ENCODE measurements at regions not wholly inside any gene's neighbourhood (a gene's known extent, or its start where the extent isn't known, plus 50 kb on each side); places are given as distances from the start of the nearest gene placed in this dataset.

GRCh38 chr22:22368516-22368915 is 123.9 kb downstream of the VPREB1 start:
- H3K4me3 ChIP-seq (replicated peaks in 1 of 3; ENCODE audit: insufficient read depth in 1 of 3, low read depth in 2 of 3, low read length in 3 of 3) = no peak overlapping the region
- FAIRE-seq = no peak
- in situ Hi-C loops (cut with HindIII; ENCODE audit: extremely low pct_ligation_motif_present, low pct_unique_long_range_greater_than_20kb) (no loop called here), intact Hi-C loops (cut with micrococcal nuclease; ENCODE audit: unreplicated experiment) (no loop called here)
- no peak overlapping the region for H3K4me2 ChIP-seq (ENCODE audit: low read depth, low read length)
- no peaks in the 10 kb centered on the region for H3K79me2 ChIP-seq (ENCODE audit: insufficient read depth, low read length)
- H4K20me1 ChIP-seq (ENCODE audit: insufficient read depth, low read length) = no peaks in the 10 kb centered on the region
- no peaks in the 10 kb centered on the region for H3K4me1 ChIP-seq (ENCODE audit: insufficient read depth, low read length)
- no peak overlapping the region for H3K9ac ChIP-seq (ENCODE audit: insufficient read depth, low read depth, low read length)
- no peaks in the 10 kb centered on the region for H3K9me3 ChIP-seq (ENCODE audit: low read length)
- H3K36me3 ChIP-seq (replicated peaks in 1 of 2; ENCODE audit: control insufficient read depth in 1 of 2, insufficient read depth in 2 of 2, low read length in 2 of 2) = no peaks in the 10 kb centered on the region
- H3K27me3 ChIP-seq (ENCODE audit: control insufficient read depth in 1 of 2, insufficient read depth in 2 of 2, low read length in 2 of 2) = peaks cover 0 to 20% of the 10 kb centered on the region in 2 experiments; a peak in 3 of 5 replicates
- no peak overlapping the region for H3K27ac ChIP-seq (ENCODE audit: extremely low read length, insufficient read depth, low read length)
- DNase-seq (ENCODE audit: low spot score) = no peak
- H2AFZ ChIP-seq (ENCODE audit: low read length) = no peak overlapping the region
- ATAC-seq = no peak
- 0% methylated on average over 2 of the region's 2 CpGs for WGBS (ENCODE audit: low lambda C conversion rate)
- no TSS peak for BruUV-seq (replicated peaks)
- POLR2A ChIA-PET = interaction anchor here (0.6 kb wide), 1 partner anchor 130 kb away, joined by 3 read pairs; no protein-coding TSS in a partner anchor
- CTCF ChIA-PET (ENCODE audit: low intra/inter-chr PET ratio, low total read pairs) = no interaction called here
- TF ChIP-seq, protein P1, sequence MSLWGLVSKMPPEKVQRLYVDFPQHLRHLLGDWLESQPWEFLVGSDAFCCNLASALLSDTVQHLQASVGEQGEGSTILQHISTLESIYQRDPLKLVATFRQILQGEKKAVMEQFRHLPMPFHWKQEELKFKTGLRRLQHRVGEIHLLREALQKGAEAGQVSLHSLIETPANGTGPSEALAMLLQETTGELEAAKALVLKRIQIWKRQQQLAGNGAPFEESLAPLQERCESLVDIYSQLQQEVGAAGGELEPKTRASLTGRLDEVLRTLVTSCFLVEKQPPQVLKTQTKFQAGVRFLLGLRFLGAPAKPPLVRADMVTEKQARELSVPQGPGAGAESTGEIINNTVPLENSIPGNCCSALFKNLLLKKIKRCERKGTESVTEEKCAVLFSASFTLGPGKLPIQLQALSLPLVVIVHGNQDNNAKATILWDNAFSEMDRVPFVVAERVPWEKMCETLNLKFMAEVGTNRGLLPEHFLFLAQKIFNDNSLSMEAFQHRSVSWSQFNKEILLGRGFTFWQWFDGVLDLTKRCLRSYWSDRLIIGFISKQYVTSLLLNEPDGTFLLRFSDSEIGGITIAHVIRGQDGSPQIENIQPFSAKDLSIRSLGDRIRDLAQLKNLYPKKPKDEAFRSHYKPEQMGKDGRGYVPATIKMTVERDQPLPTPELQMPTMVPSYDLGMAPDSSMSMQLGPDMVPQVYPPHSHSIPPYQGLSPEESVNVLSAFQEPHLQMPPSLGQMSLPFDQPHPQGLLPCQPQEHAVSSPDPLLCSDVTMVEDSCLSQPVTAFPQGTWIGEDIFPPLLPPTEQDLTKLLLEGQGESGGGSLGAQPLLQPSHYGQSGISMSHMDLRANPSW (CRISPR knock-in tag; IDR thresholded peaks at IDR 0.05; ENCODE audit: borderline replicate concordance) = no peak
- TF ChIP-seq TFE3 (CRISPR knock-in tag; IDR thresholded peaks at IDR 0.05) (no peak), ZNF124 (CRISPR knock-in tag; IDR thresholded peaks at IDR 0.05) (no peak), ZBTB2 (CRISPR knock-in tag; IDR thresholded peaks at IDR 0.05; ENCODE audit: low read depth) (no peak), ZNF616 (CRISPR knock-in tag; IDR thresholded peaks at IDR 0.05; ENCODE audit: low read depth) (no peak), FUBP1 (CRISPR knock-in tag; IDR thresholded peaks at IDR 0.05; ENCODE audit: borderline replicate concordance) (no peak), MYPOP (CRISPR knock-in tag; IDR thresholded peaks at IDR 0.05) (no peak), SRSF1 (optimal IDR thresholded peaks at IDR 0.05; ENCODE audit: low read depth, low read length) (no peak), POLR2AphosphoS2 (IDR thresholded peaks at IDR 0.05; ENCODE audit: low read depth, low read length) (no peak)
- TF ChIP-seq, protein P2, sequence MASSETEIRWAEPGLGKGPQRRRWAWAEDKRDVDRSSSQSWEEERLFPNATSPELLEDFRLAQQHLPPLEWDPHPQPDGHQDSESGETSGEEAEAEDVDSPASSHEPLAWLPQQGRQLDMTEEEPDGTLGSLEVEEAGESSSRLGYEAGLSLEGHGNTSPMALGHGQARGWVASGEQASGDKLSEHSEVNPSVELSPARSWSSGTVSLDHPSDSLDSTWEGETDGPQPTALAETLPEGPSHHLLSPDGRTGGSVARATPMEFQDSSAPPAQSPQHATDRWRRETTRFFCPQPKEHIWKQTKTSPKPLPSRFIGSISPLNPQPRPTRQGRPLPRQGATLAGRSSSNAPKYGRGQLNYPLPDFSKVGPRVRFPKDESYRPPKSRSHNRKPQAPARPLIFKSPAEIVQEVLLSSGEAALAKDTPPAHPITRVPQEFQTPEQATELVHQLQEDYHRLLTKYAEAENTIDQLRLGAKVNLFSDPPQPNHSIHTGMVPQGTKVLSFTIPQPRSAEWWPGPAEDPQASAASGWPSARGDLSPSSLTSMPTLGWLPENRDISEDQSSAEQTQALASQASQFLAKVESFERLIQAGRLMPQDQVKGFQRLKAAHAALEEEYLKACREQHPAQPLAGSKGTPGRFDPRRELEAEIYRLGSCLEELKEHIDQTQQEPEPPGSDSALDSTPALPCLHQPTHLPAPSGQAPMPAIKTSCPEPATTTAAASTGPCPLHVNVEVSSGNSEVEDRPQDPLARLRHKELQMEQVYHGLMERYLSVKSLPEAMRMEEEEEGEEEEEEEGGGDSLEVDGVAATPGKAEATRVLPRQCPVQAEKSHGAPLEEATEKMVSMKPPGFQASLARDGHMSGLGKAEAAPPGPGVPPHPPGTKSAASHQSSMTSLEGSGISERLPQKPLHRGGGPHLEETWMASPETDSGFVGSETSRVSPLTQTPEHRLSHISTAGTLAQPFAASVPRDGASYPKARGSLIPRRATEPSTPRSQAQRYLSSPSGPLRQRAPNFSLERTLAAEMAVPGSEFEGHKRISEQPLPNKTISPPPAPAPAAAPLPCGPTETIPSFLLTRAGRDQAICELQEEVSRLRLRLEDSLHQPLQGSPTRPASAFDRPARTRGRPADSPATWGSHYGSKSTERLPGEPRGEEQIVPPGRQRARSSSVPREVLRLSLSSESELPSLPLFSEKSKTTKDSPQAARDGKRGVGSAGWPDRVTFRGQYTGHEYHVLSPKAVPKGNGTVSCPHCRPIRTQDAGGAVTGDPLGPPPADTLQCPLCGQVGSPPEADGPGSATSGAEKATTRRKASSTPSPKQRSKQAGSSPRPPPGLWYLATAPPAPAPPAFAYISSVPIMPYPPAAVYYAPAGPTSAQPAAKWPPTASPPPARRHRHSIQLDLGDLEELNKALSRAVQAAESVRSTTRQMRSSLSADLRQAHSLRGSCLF (CRISPR knock-in tag; IDR thresholded peaks at IDR 0.05; ENCODE audit: borderline replicate concordance) = no peak

Measured in HepG2 (cell line).